Body of pancreas (tissue), 4 donors: ENCODE measurements at regions not wholly inside any gene's neighbourhood (a gene's known extent, or its start where the extent isn't known, plus 50 kb on each side); places are given as distances from the start of the nearest gene placed in this dataset.

ENCODE experiments used
- ATAC-seq: fragments of 150-250 bp; one replicate; pipeline ENCODE4 v1.9.1; 2016
- DNase-seq, 4 donors: peaks; one replicate each; pipeline ENCODE4 v3.0.0-alpha.2; 2019
- H3K27ac ChIP-seq, 4 donors: fragments of 200-600 bp; sonication (generic); 1 replicate in 3 of 4; 2 replicates in 1 of 4; pipeline versions ENCODE4 v1.5.1 to v1.6.1; 2016 to 2019; ENCODE audit warnings: mild to moderate bottlenecking in 1 of 4, mixed read lengths in 1 of 4, moderate library complexity in 1 of 4
- H3K27me3 ChIP-seq, 2 donors: fragments of 200-600 bp; sonication (generic); one replicate each; pipeline ENCODE4 v1.6.0; 2016; ENCODE audit warnings: mild to moderate bottlenecking in 1 of 2
- H3K36me3 ChIP-seq, 2 donors: fragments of 200-600 bp; sonication (generic); replicated peaks in 1 of 2; 2 replicates each; pipeline ENCODE4 v1.5.1; 2016; ENCODE audit warnings: low read depth in 2 of 2; ENCODE audit not compliant: insufficient read depth in 1 of 2
- H3K4me1 ChIP-seq: fragments of 200-600 bp; sonication (generic); one replicate; pipeline ENCODE4 v1.6.0; 2016
- H3K4me3 ChIP-seq, 2 donors: fragments of 200-600 bp; sonication (generic); 1 replicate in 1 of 2; 2 replicates in 1 of 2; pipeline ENCODE4 v1.5.1; 2016 to 2019
- H3K9me3 ChIP-seq, 3 donors: fragments of 200-600 bp; sonication (generic); 1 replicate in 2 of 3; 2 replicates in 1 of 3; pipeline ENCODE4 v1.5.1; 2016
- CTCF ChIP-seq, 7 experiments: fragments of 450-650 bp in 4 of 7; fragments of 200-600 bp in 3 of 7; sonication (generic) in 3 of 7; IDR thresholded peaks; one replicate each; pipeline ENCODE4 v1.5.1; 2016 to 2019; ENCODE audit warnings: antibody characterized with exemption in 7 of 7
- POLR2A ChIP-seq, 3 donors: fragments of 450-650 bp; IDR thresholded peaks; one replicate each; pipeline ENCODE4 v1.6.1; 2016; ENCODE audit warnings: antibody characterized with exemption in 3 of 3, mild to moderate bottlenecking in 2 of 3
- WGBS, 2 donors: methylation state at CpG; one replicate each; pipeline ENCODE4 v1.1.5; 2017; 5-methylcytosine and 5-hydroxymethylcytosine counted together
- intact Hi-C: fragments of 100-400 bp; cut with DNase I; formaldehyde crosslinking; loops from one replicate; pipeline ENCODE4 v1.15.1; 2023

GRCh38 chr5:117255211-117256027, 680.8 kb upstream of the SEMA6A start:
- no peak overlapping the region for H3K27ac ChIP-seq
- no peak overlapping the region for H3K4me3 ChIP-seq
- intact Hi-C loops = no loop called here
- ATAC-seq (no peak), DNase-seq (no peak)
- H3K36me3 ChIP-seq = no peaks in the 10 kb centered on the region
- WGBS, 2 donors = 51 to 66% methylated on average over 10 of the region's 10 CpGs
- no peak for TF ChIP-seq CTCF (IDR thresholded peaks at IDR 0.05)
- no peak for TF ChIP-seq POLR2A (IDR thresholded peaks at IDR 0.05)
- H3K4me1 ChIP-seq = no peaks in the 10 kb centered on the region
- no peaks in the 10 kb centered on the region for H3K9me3 ChIP-seq
- no peaks in the 10 kb centered on the region for H3K27me3 ChIP-seq

GRCh38 chr5:117252566-117252965, 677.9 kb upstream of the SEMA6A start:
- no peak for TF ChIP-seq POLR2A (IDR thresholded peaks at IDR 0.05)
- TF ChIP-seq CTCF (IDR thresholded peaks at IDR 0.05) = no peak
- ATAC-seq = no peak

GRCh38 chr5:117249086-117249815, 674.6 kb upstream of the SEMA6A start:
- Histone ChIP-seq H3K4me3 (no peak overlapping the region), H3K4me1 (no peaks in the 10 kb centered on the region), H3K9me3 (no peaks in the 10 kb centered on the region), H3K27ac (no peak overlapping the region), H3K36me3 (no peaks in the 10 kb centered on the region), H3K27me3 (no peaks in the 10 kb centered on the region)
- no peak for TF ChIP-seq POLR2A (IDR thresholded peaks at IDR 0.05)
- TF ChIP-seq CTCF (IDR thresholded peaks at IDR 0.05) = no peak
- no peak for DNase-seq
- 50 to 54% methylated on average over 5 of the region's 5 CpGs for WGBS, 2 donors
- no peak for ATAC-seq
- intact Hi-C loops = no loop called here

More at GRCh38 chr5:117252566-117252965, 677.9 kb upstream of the SEMA6A start:
- intact Hi-C loops = no loop called here
- DNase-seq = no peak
- Histone ChIP-seq H3K36me3 (no peaks in the 10 kb centered on the region), H3K9me3 (no peaks in the 10 kb centered on the region), H3K4me1 (no peaks in the 10 kb centered on the region), H3K27me3 (no peaks in the 10 kb centered on the region), H3K4me3 (no peak overlapping the region), H3K27ac (no peak overlapping the region)

GRCh38 chr5:117246424-117246823, 671.8 kb upstream of the SEMA6A start:
- Histone ChIP-seq H3K27ac (no peak overlapping the region), H3K4me1 (no peaks in the 10 kb centered on the region)

More at GRCh38 chr5:117246424-117246823, 671.8 kb upstream of the SEMA6A start:
- no peaks in the 10 kb centered on the region for H3K27me3 ChIP-seq
- H3K9me3 ChIP-seq = no peaks in the 10 kb centered on the region
- DNase-seq = no peak
- no peak for TF ChIP-seq CTCF (IDR thresholded peaks at IDR 0.05)
- no peak for TF ChIP-seq POLR2A (IDR thresholded peaks at IDR 0.05)
- intact Hi-C loops = no loop called here
- H3K4me3 ChIP-seq = no peak overlapping the region
- ATAC-seq = no peak
- no peaks in the 10 kb centered on the region for H3K36me3 ChIP-seq
